Gastroesophageal sphincter (tissue), 4 donors: ENCODE measurements at regions not wholly inside any gene's neighbourhood (a gene's known extent, or its start where the extent isn't known, plus 50 kb on each side); places are given as distances from the start of the nearest gene placed in this dataset.

Experiments
- ATAC-seq: fragments of 150-250 bp; one replicate; pipeline ENCODE4 v1.9.1; 2016; ENCODE audit warnings: mild to moderate bottlenecking, moderate library complexity
- H3K27ac ChIP-seq, 4 donors: fragments of 200-600 bp; sonication (generic) in 3 of 4; 1 replicate in 3 of 4; 2 replicates in 1 of 4; pipeline ENCODE4 v1.5.1; 2016 to 2019
- H3K27me3 ChIP-seq: fragments of 200-600 bp; sonication (generic); one replicate; pipeline ENCODE4 v1.5.1; 2019
- H3K36me3 ChIP-seq, 2 donors: fragments of 200-600 bp; sonication (generic); one replicate each; pipeline ENCODE4 v1.5.1; 2019; ENCODE audit warnings: control low read depth in 1 of 2
- H3K4me1 ChIP-seq, 3 donors: fragments of 200-600 bp; sonication (generic); 1 replicate in 2 of 3; 2 replicates in 1 of 3; pipeline ENCODE4 v1.5.1; 2016 to 2019; ENCODE audit warnings: control low read depth in 2 of 3
- H3K4me3 ChIP-seq, 2 donors: fragments of 200-600 bp; sonication (generic); one replicate each; pipeline ENCODE4 v1.5.1; 2019; ENCODE audit warnings: mild to moderate bottlenecking in 1 of 2, moderate library complexity in 1 of 2
- H3K9me3 ChIP-seq, 3 donors: fragments of 200-600 bp; sonication (generic); one replicate each; pipeline ENCODE4 v1.5.1; 2017 to 2019; ENCODE audit warnings: control low read depth in 2 of 3
- CTCF ChIP-seq, 4 experiments: fragments of 200-600 bp in 2 of 4; fragments of 450-650 bp in 2 of 4; sonication (generic) in 1 of 4; IDR thresholded peaks; one replicate each; pipeline ENCODE4 v1.5.1; 2017 to 2019; ENCODE audit warnings: antibody characterized with exemption in 4 of 4, mild to moderate bottlenecking in 2 of 4, moderate library complexity in 2 of 4
- EP300 ChIP-seq: sonication (generic); formaldehyde crosslinking; IDR thresholded peaks from one replicate; pipeline ENCODE4 v1.6.1; 2017; ENCODE audit warnings: antibody characterized with exemption, mild to moderate bottlenecking
- POLR2A ChIP-seq, 2 donors: fragments of 450-650 bp; IDR thresholded peaks; one replicate each; pipeline ENCODE4 v1.6.1; 2017; ENCODE audit warnings: antibody characterized with exemption in 2 of 2, mild to moderate bottlenecking in 2 of 2, moderate library complexity in 1 of 2
- POLR2AphosphoS5 ChIP-seq: sonication (generic); formaldehyde crosslinking; IDR thresholded peaks from one replicate; pipeline ENCODE4 v1.6.1; 2017; ENCODE audit warnings: antibody characterized with exemption
- WGBS, 2 donors: methylation state at CpG; one replicate each; pipeline ENCODE4 v1.1.5; 2018; ENCODE audit warnings: low coverage in 1 of 2; 5-methylcytosine and 5-hydroxymethylcytosine counted together

- WGBS, 2 donors = 70 to 100% methylated on average over 1 to 2 of the region's 2 CpGs
- Histone ChIP-seq H3K9me3 (peaks cover 0 to 11% (median 0%) of the 10 kb centered on the region in 3 donors), H3K4me1 (no peaks in the 10 kb centered on the region), H3K27me3 (no peaks in the 10 kb centered on the region), H3K27ac (no peak overlapping the region), H3K4me3 (no peak overlapping the region), H3K36me3 (no peaks in the 10 kb centered on the region)
- ATAC-seq = no peak
- no peak for TF ChIP-seq POLR2A (IDR thresholded peaks at IDR 0.05)
- TF ChIP-seq CTCF (IDR thresholded peaks at IDR 0.05) = no peak
- no peak for TF ChIP-seq EP300
- TF ChIP-seq POLR2AphosphoS5 = no peak
Observed at GRCh38 chr15:26421065-26421464, 351.8 kb downstream of the GABRB3 start.

- H3K9me3 ChIP-seq = no peaks in the 10 kb centered on the region
- 51 to 68% methylated on average over 4 of the region's 4 CpGs for WGBS, 2 donors
- no peak for ATAC-seq
- no peaks in the 10 kb centered on the region for H3K4me1 ChIP-seq
- TF ChIP-seq CTCF (IDR thresholded peaks at IDR 0.05) (no peak), EP300 (no peak), POLR2AphosphoS5 (no peak), POLR2A (IDR thresholded peaks at IDR 0.05) (no peak)
- no peak overlapping the region for H3K4me3 ChIP-seq
- H3K27ac ChIP-seq = no peak overlapping the region
- no peaks in the 10 kb centered on the region for H3K27me3 ChIP-seq
- H3K36me3 ChIP-seq = no peaks in the 10 kb centered on the region
Observed at GRCh38 chr15:26395624-26396023, 377.2 kb downstream of the GABRB3 start.

GRCh38 chr15:26394801-26395200, 378.1 kb downstream of the GABRB3 start:
- Histone ChIP-seq H3K9me3 (no peaks in the 10 kb centered on the region), H3K4me3 (no peak overlapping the region), H3K27ac (no peak overlapping the region), H3K4me1 (no peaks in the 10 kb centered on the region), H3K36me3 (no peaks in the 10 kb centered on the region), H3K27me3 (no peaks in the 10 kb centered on the region)
- 41 to 75% methylated on average over 6 to 7 of the region's 8 CpGs for WGBS, 2 donors
- ATAC-seq = no peak
- no peak for TF ChIP-seq EP300
- TF ChIP-seq POLR2A (IDR thresholded peaks at IDR 0.05) = no peak
- no peak for TF ChIP-seq CTCF (IDR thresholded peaks at IDR 0.05)
- TF ChIP-seq POLR2AphosphoS5 = no peak

- Histone ChIP-seq H3K27ac (no peak overlapping the region), H3K9me3 (no peaks in the 10 kb centered on the region), H3K4me1 (no peaks in the 10 kb centered on the region), H3K36me3 (no peaks in the 10 kb centered on the region), H3K4me3 (no peak overlapping the region), H3K27me3 (no peaks in the 10 kb centered on the region)
- ATAC-seq = no peak
- no CpG with 5 or more reads among the region's 2 CpGs for WGBS, 2 donors
- TF ChIP-seq POLR2AphosphoS5 = no peak
- TF ChIP-seq POLR2A (IDR thresholded peaks at IDR 0.05) = no peak
- TF ChIP-seq EP300 = no peak
- no peak for TF ChIP-seq CTCF (IDR thresholded peaks at IDR 0.05)
Observed at GRCh38 chr15:26392956-26393355, 379.9 kb downstream of the GABRB3 start.

- Histone ChIP-seq H3K9me3 (no peaks in the 10 kb centered on the region), H3K4me3 (no peak overlapping the region), H3K27me3 (no peaks in the 10 kb centered on the region), H3K4me1 (no peaks in the 10 kb centered on the region), H3K36me3 (no peaks in the 10 kb centered on the region), H3K27ac (no peak overlapping the region)
- no peak for TF ChIP-seq POLR2AphosphoS5
- TF ChIP-seq CTCF (IDR thresholded peaks at IDR 0.05) = no peak
- no peak for TF ChIP-seq POLR2A (IDR thresholded peaks at IDR 0.05)
- TF ChIP-seq EP300 = no peak
- WGBS, 2 donors = 23 to 66% methylated on average over 4 of the region's 5 CpGs
- ATAC-seq = no peak
Observed at GRCh38 chr15:26391567-26392194, 381.2 kb downstream of the GABRB3 start.
